Middle frontal gyrus (tissue), 1 donor: ENCODE measurements at regions not wholly inside any gene's neighbourhood (a gene's known extent, or its start where the extent isn't known, plus 50 kb on each side); places are given as distances from the start of the nearest gene placed in this dataset.
"Not testable (repeated sequence)": the region's sequence is repeated elsewhere in the genome, so short reads cannot be mapped to it uniquely, and the experiment has no call there.

Experiments used
- DNase-seq: peaks from one replicate; pipeline ENCODE4 v3.0.0-alpha.2; 2015; ENCODE audit warnings: low spot score; ENCODE audit errors: extremely low spot score

DNA sequence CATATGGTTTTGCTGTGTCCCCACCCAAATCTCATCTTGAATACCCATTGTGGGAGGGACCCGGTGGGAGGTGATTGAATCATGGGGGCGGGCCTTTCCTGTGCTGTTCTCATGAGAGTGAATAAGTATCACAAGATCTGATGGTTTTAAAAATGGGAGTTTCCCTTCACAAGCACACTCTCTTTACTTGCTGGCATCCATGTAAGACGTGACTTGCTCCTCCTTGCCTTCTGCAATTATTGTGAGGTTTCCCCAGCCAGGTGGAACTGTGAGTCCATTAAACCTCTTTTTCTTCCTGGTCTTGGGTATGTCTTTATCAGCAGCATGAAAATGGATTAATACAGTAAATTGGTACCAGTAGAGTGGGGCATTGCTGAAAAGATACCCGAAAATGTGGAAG is 627.8 kb downstream of the RFPL4B start:
- not testable (repeated sequence) for DNase-seq

GRCh38 chr6:112976579-112976978 is 629.4 kb downstream of the RFPL4B start:
- DNase-seq: not testable (repeated sequence)

DNA sequence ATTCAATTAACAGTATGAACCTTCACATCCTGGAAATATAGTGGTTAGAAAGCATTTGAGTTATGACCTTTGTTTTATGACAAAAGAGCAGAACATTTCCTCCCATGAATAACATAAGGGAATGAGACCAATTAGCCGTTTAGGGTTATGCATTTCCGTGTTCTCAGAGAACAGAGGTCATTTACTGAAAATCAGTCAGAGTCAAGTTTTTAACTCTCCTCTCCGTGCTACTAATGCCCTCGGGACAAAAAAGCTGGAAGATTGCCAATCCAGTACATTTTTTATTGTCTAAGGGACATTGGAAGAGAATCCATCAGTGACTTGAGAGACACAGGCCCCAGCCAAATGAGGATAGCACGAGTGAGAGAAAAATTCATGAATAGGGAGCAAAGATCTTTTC is 632.7 kb downstream of the RFPL4B start:
- DNase-seq: no peak

GRCh38 chr6:112980676-112981075 is 633.5 kb downstream of the RFPL4B start:
- DNase-seq: no peak

- DNase-seq: no peak
These were observed 636.7 kb downstream of the RFPL4B start for GRCh38 chr6:112983713-112984261.

DNA sequence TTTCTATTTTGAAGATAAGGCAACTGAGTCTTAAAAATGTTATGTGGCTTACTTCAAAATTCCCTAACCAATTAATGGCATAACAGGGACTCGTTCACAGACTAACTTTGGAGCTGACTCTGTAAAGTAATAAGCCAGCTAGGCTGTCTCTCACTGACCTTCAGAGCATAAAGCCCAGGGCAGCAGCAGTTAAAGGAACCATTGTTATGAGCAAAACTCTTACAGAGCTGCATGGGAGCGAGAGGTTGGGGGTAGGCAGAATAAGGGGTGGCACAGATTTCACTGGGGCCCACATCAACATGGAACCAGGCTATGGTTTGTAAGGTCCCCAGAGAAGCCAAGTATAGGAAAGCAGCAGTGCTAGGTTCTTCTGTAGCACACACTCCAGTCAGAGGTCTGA is 637.8 kb downstream of the RFPL4B start:
- no peak for DNase-seq

DNA sequence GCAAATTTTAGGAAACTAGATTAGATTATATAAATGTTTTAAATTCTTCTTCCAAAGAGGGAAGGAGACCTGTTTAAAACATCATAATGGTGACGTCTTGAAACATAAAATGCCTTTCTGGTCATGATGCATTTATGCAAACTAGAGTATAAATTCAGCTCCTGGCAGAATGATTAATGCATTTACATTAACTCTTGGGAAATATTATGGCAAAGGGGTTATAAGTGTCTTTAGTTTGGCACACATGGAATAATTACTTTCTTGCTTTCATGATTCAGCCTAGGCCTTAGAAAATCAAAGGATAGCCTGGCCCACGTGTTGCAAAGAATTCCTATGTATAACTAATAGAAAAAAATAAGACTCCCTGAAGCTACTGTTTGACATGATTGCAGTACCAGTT is 639.2 kb downstream of the RFPL4B start:
- DNase-seq: no peak

- DNase-seq: no peak
These were observed 641.6 kb downstream of the RFPL4B start for GRCh38 chr6:112988748-112989147.

DNA sequence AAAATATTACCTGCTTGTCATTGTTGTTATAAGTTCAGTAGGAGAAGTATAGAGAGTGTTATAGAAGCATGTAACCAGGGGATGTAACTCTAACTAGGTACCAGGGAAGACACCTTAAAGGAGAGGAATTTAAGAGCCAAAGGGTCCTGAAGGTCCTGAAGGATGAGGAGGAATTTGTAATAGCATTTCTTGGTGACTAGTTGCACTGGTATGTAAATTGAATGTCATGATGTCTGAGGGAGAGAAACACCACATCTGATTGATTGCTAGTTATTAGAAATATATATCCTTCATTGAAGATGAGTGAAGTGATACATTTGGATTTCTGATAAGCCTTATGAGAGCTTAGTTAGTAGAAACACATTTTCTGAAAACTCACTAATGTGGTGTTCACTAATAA is 643.8 kb downstream of the RFPL4B start:
- no peak for DNase-seq

GRCh38 chr6:112991912-112992311 is 644.8 kb downstream of the RFPL4B start:
- no peak for DNase-seq

DNA sequence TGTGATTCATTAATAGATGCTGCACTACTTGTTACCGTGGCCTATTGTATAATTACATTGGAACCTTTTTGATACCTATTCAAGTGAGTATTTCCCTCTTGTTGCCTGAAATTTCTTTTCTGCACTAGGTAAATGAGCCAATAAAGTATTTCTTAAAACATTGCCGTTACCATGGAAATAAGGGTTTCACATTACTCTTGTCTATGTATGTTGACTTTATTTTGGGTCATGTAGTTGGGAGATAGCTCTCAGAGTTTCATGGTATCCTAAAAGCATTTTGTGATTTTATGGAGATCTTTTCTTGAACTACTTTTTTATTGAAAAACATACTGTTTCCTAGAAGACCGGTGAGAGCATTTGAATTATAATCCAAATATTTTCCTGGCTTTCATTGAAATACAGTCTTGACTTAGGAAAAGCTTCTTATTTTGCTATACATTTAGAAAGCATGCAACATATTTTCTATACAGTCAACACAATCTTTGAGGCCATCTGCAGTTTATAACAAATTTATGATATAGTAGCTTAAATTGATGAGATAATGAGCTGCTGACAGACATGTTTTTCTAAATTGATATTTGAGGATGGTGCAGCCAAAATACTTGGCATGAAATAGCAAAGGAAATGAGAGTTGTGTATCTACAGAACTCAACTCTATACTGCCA is 650.4 kb downstream of the RFPL4B start:
- no peak for DNase-seq

GRCh38 chr6:113004054-113004453 is 656.9 kb downstream of the RFPL4B start:
- no peak for DNase-seq

DNA sequence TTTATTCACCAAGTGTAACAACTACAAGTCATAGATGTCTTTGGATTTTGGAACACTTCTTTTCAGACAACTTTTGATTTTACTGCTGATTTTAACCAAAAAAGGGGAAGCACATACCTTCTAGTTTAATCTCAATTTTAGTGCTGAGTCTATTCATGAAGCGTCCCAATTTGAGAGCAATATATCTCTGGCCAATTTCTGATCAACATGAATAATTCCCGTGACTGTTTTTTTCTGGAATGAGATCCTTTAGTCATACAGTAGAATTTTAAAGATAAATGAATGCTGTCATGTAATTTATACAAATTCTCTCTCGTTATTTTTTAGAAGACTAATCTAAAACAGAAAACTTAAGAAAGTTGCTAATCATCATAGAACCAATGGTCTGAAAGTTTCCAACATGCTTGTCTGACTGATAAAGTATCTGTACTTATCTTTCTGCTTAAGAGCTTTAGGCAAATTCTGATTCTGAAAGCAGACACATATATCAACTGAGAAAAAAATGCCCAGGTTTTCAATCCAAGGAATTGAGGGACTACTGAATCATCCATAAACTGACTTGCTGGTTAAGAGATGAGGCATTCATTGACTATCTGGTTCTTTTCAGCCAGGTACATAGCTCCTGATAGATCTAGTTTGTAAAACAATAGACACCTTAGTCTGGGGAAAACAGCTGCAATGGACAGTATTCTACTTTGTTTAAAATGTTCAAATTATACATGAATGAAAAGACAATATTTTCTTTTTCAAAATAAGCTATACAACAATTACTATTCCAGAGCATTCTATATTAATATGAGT is 657.5 kb downstream of the RFPL4B start:
- DNase-seq: no peak

- no peak for DNase-seq
These were observed 659.4 kb downstream of the RFPL4B start for GRCh38 chr6:113006494-113006893.

DNA sequence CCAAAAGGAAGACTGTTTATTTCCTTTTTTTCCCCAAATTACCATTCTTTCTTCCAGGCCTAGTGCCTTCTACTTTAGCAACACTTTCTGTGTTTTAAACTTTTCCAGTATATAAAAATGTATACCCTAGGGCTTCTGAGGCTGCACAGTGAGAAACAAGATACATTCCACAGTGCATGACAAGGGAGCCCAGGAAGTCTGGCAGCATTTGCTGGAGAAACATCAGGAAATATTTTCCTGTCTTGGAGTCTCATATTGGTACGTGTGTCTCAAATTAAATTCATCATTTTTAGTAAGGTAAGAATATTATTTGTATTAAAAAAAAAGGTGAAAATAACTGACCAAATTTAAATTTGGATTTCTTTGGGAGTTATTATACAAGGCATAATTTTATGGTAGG is 662.6 kb downstream of the RFPL4B start:
- DNase-seq: no peak

GRCh38 chr6:113010196-113010989 is 663.3 kb downstream of the RFPL4B start:
- DNase-seq: no peak

DNA sequence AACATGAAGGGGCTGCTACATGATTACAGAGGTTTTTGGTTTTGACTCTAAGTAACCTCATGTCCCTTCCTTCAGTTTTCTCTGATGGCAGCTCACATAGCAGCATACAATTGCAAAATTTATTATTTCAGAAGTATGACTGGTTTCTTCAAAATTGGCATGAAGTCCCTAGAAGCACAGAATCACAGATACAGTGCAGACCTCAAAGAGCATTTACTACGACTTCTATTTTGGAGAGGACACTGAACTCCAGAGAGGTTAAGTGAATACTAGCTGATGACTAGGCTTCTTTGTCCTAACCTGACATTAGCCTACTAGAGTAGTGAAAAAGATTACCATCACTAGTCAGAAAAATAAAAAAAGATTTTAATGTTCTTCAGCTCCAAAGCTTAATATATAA is 664.3 kb downstream of the RFPL4B start:
- no peak for DNase-seq

DNA sequence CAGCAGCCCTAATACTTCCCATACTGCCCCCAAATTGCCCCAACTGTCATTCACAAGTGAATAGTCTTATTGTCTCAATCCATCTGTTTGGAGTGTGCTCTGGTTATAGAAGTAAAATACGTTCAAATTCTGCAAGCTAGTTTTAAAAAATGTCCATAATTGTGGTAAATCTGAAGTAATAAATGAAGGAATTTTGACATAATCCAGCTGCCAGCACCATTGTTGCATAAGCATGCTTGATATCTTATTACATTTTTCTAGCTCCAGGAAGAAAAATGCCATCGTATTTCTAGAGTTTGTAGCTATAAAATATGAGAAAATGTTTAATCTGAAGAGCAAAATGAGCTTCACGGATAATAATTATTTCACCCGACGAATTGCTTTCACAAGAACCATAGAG is 664.7 kb downstream of the RFPL4B start:
- DNase-seq: no peak

- DNase-seq: no peak
These were observed 668.1 kb downstream of the RFPL4B start for GRCh38 chr6:113015249-113015648.

- DNase-seq: no peak
These were observed 670.2 kb downstream of the RFPL4B start for GRCh38 chr6:113017353-113017752.

GRCh38 chr6:113018351-113019151 is 671.4 kb downstream of the RFPL4B start:
- no peak for DNase-seq
